WTC11 (cell line): ENCODE measurements at regions not wholly inside any gene's neighbourhood (a gene's known extent, or its start where the extent isn't known, plus 50 kb on each side); places are given as distances from the start of the nearest gene placed in this dataset.

Experiments used
- ATAC-seq: fragments of 200-7000 bp; cut with Tn5 transposase; 2 replicates; pipeline ENCODE4 v1.10.0; 2021; ENCODE audit warnings: mild to moderate bottlenecking, moderate library complexity
- CTCF ChIA-PET: fragments of 300-600 bp; sonication (Branson Sonifier 250); formaldehyde crosslinking; loops from one replicate; lab custom pipeline; 2021; ENCODE audit warnings: antibody characterized with exemption; lab: Charles Lee
- POLR2A ChIA-PET: fragments of 350-600 bp; sonication (Branson Sonifier 250); formaldehyde crosslinking; loops from one replicate; lab custom pipeline; 2021; ENCODE audit warnings: antibody characterized with exemption; lab: Charles Lee
- DNase-seq: peaks from one replicate; pipeline ENCODE4 v3.0.0; 2021; ENCODE audit warnings: low spot score
- H3K27ac Mint-ChIP-seq: 2 replicates; pipeline ENCODE4 v1.8.0; 2021; ENCODE audit warnings: mixed read lengths
- H3K27me3 Mint-ChIP-seq: 2 replicates; pipeline ENCODE4 v1.8.0; 2021; ENCODE audit warnings: low read depth, mild to moderate bottlenecking, moderate library complexity, mixed read lengths
- H3K36me3 Mint-ChIP-seq: 2 replicates; pipeline ENCODE4 v1.8.0; 2021; ENCODE audit warnings: mixed read lengths
- H3K4me1 Mint-ChIP-seq: 2 replicates; pipeline ENCODE4 v1.8.0; 2022; ENCODE audit warnings: mixed read lengths
- H3K4me3 Mint-ChIP-seq: 2 replicates; pipeline ENCODE4 v1.8.0; 2021; ENCODE audit warnings: mild to moderate bottlenecking, moderate library complexity, mixed read lengths
- H3K9me3 Mint-ChIP-seq: 2 replicates; pipeline ENCODE4 v1.8.0; 2021; ENCODE audit warnings: mixed read lengths
- CREB1 ChIP-seq: sonication (generic); formaldehyde crosslinking; IDR thresholded peaks from 2 replicates; pipeline ENCODE4 v1.8.0; 2023; ENCODE audit warnings: mild to moderate bottlenecking, missing genetic modification reagents
- EMX1 ChIP-seq: fragments of 250-450 bp; sonication (Bioruptor Pico); IDR thresholded peaks from 2 replicates; pipeline ENCODE4 v1.8.0; 2021; ENCODE audit warnings: mild to moderate bottlenecking
- JAZF1 ChIP-seq: fragments of 250-450 bp; sonication (Bioruptor Pico); IDR thresholded peaks from 2 replicates; pipeline ENCODE4 v1.9.0; 2021; ENCODE audit warnings: moderate library complexity, mild to moderate bottlenecking, inconsistent platforms
- NFATC4 ChIP-seq: fragments of 250-450 bp; sonication (Bioruptor Pico); IDR thresholded peaks from 2 replicates; pipeline ENCODE4 v1.9.0; 2021; ENCODE audit warnings: mild to moderate bottlenecking
- NR1H2 ChIP-seq: sonication (generic); formaldehyde crosslinking; IDR thresholded peaks from 2 replicates; pipeline ENCODE4 v1.9.0; 2021; ENCODE audit warnings: mild to moderate bottlenecking, moderate library complexity, missing genetic modification reagents
- SOX15 ChIP-seq: fragments of 250-450 bp; sonication (Bioruptor Pico); IDR thresholded peaks from 2 replicates; pipeline ENCODE4 v1.9.0; 2021; ENCODE audit warnings: mild to moderate bottlenecking
- SP1 ChIP-seq: sonication (generic); formaldehyde crosslinking; conservative IDR thresholded peaks from 2 replicates; pipeline ENCODE4 v1.8.1; 2022; ENCODE audit warnings: missing genetic modification reagents
- TCF7 ChIP-seq: sonication (generic); formaldehyde crosslinking; IDR thresholded peaks from 2 replicates; pipeline ENCODE4 v1.8.0; 2022; ENCODE audit warnings: mild to moderate bottlenecking, low read depth, missing genetic modification reagents, moderate library complexity
- ZBTB21 ChIP-seq: sonication (generic); formaldehyde crosslinking; IDR thresholded peaks from 2 replicates; pipeline ENCODE4 v1.8.1; 2023; ENCODE audit warnings: mild to moderate bottlenecking, missing genetic modification reagents, borderline replicate concordance
- TF ChIP-seq, protein P1 (sequence below): fragments of 250-450 bp; sonication (Bioruptor Pico); IDR thresholded peaks from 2 replicates; pipeline ENCODE4 v2.1.2; 2022; ENCODE audit warnings: mild to moderate bottlenecking, moderate library complexity
- TF ChIP-seq, protein P2 (sequence below): sonication (generic); formaldehyde crosslinking; IDR thresholded peaks from 2 replicates; pipeline ENCODE4 v1.8.0; 2023; ENCODE audit warnings: mild to moderate bottlenecking, missing genetic modification reagents
- TF ChIP-seq, protein P3 (sequence below): sonication (generic); formaldehyde crosslinking; IDR thresholded peaks from 2 replicates; pipeline ENCODE4 v1.8.1; 2022; ENCODE audit warnings: low read depth, mild to moderate bottlenecking, moderate library complexity, missing genetic modification reagents, borderline replicate concordance
- TF ChIP-seq, protein P4 (sequence below): sonication (generic); formaldehyde crosslinking; IDR thresholded peaks from 2 replicates; pipeline ENCODE4 v1.8.1; 2023; ENCODE audit warnings: mild to moderate bottlenecking, moderate library complexity, missing genetic modification reagents
- TF ChIP-seq, protein P5 (sequence below): fragments of 200-600 bp; IDR thresholded peaks from 2 replicates; pipeline ENCODE4 v1.8.0; 2022; ENCODE audit warnings: antibody characterized with exemption
- TF ChIP-seq, protein P6 (sequence below): sonication (generic); formaldehyde crosslinking; IDR thresholded peaks from 2 replicates; pipeline ENCODE4 v1.8.1; 2023; ENCODE audit warnings: mild to moderate bottlenecking, missing genetic modification reagents, moderate library complexity

DNA sequence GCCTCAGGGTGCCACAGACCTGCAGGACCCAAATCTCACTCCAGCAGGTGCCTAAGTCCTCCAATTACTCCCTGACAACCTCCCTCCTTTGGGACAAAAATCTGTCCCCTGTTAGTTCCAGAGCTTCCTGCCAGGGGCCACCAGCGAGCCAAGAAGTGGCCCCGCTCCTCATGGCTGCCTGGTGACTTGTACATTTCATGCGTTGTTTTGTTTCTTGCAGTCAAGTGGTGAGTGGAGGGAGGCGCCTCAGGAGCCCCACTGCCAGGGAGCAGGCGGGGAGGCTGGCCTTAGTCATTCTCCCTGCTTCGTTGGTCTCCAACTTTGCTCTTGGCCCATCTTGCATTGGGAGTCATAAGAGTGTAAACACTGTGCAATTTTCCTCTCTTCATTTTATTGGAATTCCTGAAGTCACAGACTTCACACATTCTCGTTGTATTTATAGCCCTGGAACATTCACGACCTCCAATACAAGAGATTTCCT lies 81.3 kb downstream of the KCNF1 start:
- ChIA-PET POLR2A (no interaction called here), CTCF (interaction anchor here (1.2 to 1.6 kb wide), 2 partner anchors 10 to 161 kb away, joined by 3 to 5 read pairs; no protein-coding TSS in a partner anchor)
- no peaks in the 10 kb centered on the region for H3K9me3 Mint-ChIP-seq
- no peak overlapping the region for H3K27ac Mint-ChIP-seq
- DNase-seq (no peak), ATAC-seq (no peak)
- no peak overlapping the region for H3K4me3 Mint-ChIP-seq
- no peaks in the 10 kb centered on the region; the same call in 1 of the 2 replicates for H3K36me3 Mint-ChIP-seq
- no peaks in the 10 kb centered on the region for H3K4me1 Mint-ChIP-seq
- no peaks in the 10 kb centered on the region for H3K27me3 Mint-ChIP-seq
- TF ChIP-seq NR1H2 (CRISPR knock-in tag) = no peak
- TF ChIP-seq, protein P1, sequence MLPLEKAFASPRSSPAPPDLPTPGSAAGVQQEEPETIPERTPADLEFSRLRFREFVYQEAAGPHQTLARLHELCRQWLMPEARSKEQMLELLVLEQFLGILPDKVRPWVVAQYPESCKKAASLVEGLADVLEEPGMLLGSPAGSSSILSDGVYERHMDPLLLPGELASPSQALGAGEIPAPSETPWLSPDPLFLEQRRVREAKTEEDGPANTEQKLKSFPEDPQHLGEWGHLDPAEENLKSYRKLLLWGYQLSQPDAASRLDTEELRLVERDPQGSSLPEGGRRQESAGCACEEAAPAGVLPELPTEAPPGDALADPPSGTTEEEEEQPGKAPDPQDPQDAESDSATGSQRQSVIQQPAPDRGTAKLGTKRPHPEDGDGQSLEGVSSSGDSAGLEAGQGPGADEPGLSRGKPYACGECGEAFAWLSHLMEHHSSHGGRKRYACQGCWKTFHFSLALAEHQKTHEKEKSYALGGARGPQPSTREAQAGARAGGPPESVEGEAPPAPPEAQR = no peak
- no peak for TF ChIP-seq CREB1 (CRISPR knock-in tag)
- no peak for TF ChIP-seq TCF7 (CRISPR knock-in tag)
- TF ChIP-seq, protein P2, sequence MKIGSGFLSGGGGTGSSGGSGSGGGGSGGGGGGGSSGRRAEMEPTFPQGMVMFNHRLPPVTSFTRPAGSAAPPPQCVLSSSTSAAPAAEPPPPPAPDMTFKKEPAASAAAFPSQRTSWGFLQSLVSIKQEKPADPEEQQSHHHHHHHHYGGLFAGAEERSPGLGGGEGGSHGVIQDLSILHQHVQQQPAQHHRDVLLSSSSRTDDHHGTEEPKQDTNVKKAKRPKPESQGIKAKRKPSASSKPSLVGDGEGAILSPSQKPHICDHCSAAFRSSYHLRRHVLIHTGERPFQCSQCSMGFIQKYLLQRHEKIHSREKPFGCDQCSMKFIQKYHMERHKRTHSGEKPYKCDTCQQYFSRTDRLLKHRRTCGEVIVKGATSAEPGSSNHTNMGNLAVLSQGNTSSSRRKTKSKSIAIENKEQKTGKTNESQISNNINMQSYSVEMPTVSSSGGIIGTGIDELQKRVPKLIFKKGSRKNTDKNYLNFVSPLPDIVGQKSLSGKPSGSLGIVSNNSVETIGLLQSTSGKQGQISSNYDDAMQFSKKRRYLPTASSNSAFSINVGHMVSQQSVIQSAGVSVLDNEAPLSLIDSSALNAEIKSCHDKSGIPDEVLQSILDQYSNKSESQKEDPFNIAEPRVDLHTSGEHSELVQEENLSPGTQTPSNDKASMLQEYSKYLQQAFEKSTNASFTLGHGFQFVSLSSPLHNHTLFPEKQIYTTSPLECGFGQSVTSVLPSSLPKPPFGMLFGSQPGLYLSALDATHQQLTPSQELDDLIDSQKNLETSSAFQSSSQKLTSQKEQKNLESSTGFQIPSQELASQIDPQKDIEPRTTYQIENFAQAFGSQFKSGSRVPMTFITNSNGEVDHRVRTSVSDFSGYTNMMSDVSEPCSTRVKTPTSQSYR (CRISPR knock-in tag) = no peak
- TF ChIP-seq, protein P3, sequence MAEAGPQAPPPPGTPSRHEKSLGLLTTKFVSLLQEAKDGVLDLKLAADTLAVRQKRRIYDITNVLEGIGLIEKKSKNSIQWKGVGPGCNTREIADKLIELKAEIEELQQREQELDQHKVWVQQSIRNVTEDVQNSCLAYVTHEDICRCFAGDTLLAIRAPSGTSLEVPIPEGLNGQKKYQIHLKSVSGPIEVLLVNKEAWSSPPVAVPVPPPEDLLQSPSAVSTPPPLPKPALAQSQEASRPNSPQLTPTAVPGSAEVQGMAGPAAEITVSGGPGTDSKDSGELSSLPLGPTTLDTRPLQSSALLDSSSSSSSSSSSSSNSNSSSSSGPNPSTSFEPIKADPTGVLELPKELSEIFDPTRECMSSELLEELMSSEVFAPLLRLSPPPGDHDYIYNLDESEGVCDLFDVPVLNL (CRISPR knock-in tag) = no peak

DNA sequence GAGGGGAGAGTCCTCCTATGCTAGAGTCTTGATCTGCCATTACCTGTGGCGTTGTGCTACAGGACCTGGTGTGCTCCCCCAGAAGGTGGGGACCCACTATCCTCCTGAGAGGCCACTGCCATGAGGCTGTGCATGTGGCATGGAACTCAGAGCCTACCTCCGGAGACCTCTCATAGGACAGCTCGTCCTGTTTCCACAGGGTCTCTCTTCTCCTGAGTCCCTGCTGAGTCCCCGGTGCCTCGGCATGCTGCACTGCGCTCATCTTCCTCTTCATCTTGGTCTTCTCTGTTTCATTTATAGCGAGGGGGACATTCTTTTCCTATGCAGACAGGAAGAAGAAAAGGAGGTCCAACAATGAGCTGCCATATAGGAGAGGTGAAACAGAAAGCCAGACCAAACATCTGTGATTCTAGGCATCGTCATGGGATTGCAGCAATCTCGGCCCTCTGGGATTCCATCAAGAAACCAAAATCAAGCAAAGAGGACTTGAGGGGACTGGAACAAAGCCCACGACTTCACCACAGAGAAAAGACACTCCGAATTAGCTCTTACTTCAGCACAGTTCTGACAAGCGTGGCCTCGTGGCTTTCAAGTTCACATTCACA lies 83.7 kb downstream of the KCNF1 start:
- POLR2A ChIA-PET = no interaction called here
- DNase-seq (no peak), ATAC-seq (no peak)
- Mint-ChIP-seq H3K9me3 (no peaks in the 10 kb centered on the region), H3K4me3 (no peak overlapping the region), H3K36me3 (no peaks in the 10 kb centered on the region; the same call in 1 of the 2 replicates), H3K27ac (no peak overlapping the region), H3K27me3 (no peaks in the 10 kb centered on the region), H3K4me1 (no peaks in the 10 kb centered on the region)
- CTCF ChIA-PET = interaction anchor here (1.7 kb wide), 1 partner anchor 86 kb away, joined by 3 read pairs; no protein-coding TSS in a partner anchor
- TF ChIP-seq SOX15 = no peak
- no peak for TF ChIP-seq SP1 (CRISPR knock-in tag)
- TF ChIP-seq EMX1 = no peak
- no peak for TF ChIP-seq NFATC4 (CRISPR knock-in tag)
- TF ChIP-seq, protein P4, sequence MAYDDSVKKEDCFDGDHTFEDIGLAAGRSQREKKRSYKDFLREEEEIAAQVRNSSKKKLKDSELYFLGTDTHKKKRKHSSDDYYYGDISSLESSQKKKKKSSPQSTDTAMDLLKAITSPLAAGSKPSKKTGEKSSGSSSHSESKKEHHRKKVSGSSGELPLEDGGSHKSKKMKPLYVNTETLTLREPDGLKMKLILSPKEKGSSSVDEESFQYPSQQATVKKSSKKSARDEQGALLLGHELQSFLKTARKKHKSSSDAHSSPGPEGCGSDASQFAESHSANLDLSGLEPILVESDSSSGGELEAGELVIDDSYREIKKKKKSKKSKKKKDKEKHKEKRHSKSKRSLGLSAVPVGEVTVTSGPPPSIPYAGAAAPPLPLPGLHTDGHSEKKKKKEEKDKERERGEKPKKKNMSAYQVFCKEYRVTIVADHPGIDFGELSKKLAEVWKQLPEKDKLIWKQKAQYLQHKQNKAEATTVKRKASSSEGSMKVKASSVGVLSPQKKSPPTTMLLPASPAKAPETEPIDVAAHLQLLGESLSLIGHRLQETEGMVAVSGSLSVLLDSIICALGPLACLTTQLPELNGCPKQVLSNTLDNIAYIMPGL (CRISPR knock-in tag) = no peak
- no peak for TF ChIP-seq JAZF1
- no peak for TF ChIP-seq ZBTB21 (CRISPR knock-in tag)
- TF ChIP-seq, protein P5, sequence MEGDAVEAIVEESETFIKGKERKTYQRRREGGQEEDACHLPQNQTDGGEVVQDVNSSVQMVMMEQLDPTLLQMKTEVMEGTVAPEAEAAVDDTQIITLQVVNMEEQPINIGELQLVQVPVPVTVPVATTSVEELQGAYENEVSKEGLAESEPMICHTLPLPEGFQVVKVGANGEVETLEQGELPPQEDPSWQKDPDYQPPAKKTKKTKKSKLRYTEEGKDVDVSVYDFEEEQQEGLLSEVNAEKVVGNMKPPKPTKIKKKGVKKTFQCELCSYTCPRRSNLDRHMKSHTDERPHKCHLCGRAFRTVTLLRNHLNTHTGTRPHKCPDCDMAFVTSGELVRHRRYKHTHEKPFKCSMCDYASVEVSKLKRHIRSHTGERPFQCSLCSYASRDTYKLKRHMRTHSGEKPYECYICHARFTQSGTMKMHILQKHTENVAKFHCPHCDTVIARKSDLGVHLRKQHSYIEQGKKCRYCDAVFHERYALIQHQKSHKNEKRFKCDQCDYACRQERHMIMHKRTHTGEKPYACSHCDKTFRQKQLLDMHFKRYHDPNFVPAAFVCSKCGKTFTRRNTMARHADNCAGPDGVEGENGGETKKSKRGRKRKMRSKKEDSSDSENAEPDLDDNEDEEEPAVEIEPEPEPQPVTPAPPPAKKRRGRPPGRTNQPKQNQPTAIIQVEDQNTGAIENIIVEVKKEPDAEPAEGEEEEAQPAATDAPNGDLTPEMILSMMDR = no peak
- TF ChIP-seq, protein P6, sequence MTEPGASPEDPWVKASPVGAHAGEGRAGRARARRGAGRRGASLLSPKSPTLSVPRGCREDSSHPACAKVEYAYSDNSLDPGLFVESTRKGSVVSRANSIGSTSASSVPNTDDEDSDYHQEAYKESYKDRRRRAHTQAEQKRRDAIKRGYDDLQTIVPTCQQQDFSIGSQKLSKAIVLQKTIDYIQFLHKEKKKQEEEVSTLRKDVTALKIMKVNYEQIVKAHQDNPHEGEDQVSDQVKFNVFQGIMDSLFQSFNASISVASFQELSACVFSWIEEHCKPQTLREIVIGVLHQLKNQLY = no peak
- TF ChIP-seq NR1H2 (CRISPR knock-in tag) = no peak
